GM21390 (cell line): ENCODE measurements at regions not wholly inside any gene's neighbourhood (a gene's known extent, or its start where the extent isn't known, plus 50 kb on each side); places are given as distances from the start of the nearest gene placed in this dataset.

Experiments
- ATAC-seq: cut with Tn5 transposase; IDR thresholded peaks from one replicate; pipeline ENCODE4 v1.9.1; 2021; ENCODE audit not compliant: unreplicated experiment

- no peak for ATAC-seq
Measured at GRCh38 chr15:62722237-62722636, 320.3 kb upstream of the TPM1 start.

- ATAC-seq = no peak
Measured at GRCh38 chr15:62726461-62726860, 316.1 kb upstream of the TPM1 start.

GRCh38 chr15:62727501-62727900 lies 315.0 kb upstream of the TPM1 start:
- no peak for ATAC-seq

GRCh38 chr15:62730825-62731224 lies 311.7 kb upstream of the TPM1 start:
- ATAC-seq = no peak

GRCh38 chr15:62732078-62732477 lies 310.5 kb upstream of the TPM1 start:
- no peak for ATAC-seq

GRCh38 chr15:62734706-62735105 lies 307.8 kb upstream of the TPM1 start:
- ATAC-seq = no peak

GRCh38 chr15:62736756-62737155 lies 305.8 kb upstream of the TPM1 start:
- no peak for ATAC-seq

GRCh38 chr15:62737551-62737950 lies 305.0 kb upstream of the TPM1 start:
- ATAC-seq = no peak

- ATAC-seq = no peak
Measured at GRCh38 chr15:62739082-62739481, 303.5 kb upstream of the TPM1 start.

GRCh38 chr15:62739507-62739906 lies 303.0 kb upstream of the TPM1 start:
- no peak for ATAC-seq

- ATAC-seq = no peak
Measured at GRCh38 chr15:62740141-62741004, 302.2 kb upstream of the TPM1 start.

- no peak for ATAC-seq
Measured at GRCh38 chr15:62741106-62741505, 301.4 kb upstream of the TPM1 start.

GRCh38 chr15:62742409-62743171 lies 300.0 kb upstream of the TPM1 start:
- no peak for ATAC-seq

GRCh38 chr15:62745621-62746225 lies 296.8 kb upstream of the TPM1 start:
- no peak for ATAC-seq

- ATAC-seq = no peak
Measured at GRCh38 chr15:62748196-62748595, 294.4 kb upstream of the TPM1 start.

- ATAC-seq = no peak
Measured at GRCh38 chr15:62749036-62749815, 293.3 kb upstream of the TPM1 start.

- ATAC-seq = no peak
Measured at GRCh38 chr15:62750471-62750870, 292.1 kb upstream of the TPM1 start.

- no peak for ATAC-seq
Measured at GRCh38 chr15:62752657-62753517, 289.7 kb upstream of the TPM1 start.

- no peak for ATAC-seq
Measured at GRCh38 chr15:62753518-62754221, 288.9 kb upstream of the TPM1 start.
